ENCODE measurements at regions not wholly inside any gene's neighbourhood (a gene's known extent, or its start where the extent isn't known, plus 50 kb on each side); places are given as distances from the start of the nearest gene placed in this dataset.
"Not testable (repeated sequence)": the region's sequence is repeated elsewhere in the genome, so short reads cannot be mapped to it uniquely, and the experiment has no call there.

- H3K27me3 Mint-ChIP-seq; H3K9me3 Mint-ChIP-seq; H3K4me1 Mint-ChIP-seq (ENCODE audit: low read depth); CTCF ChIA-PET; H3K36me3 Mint-ChIP-seq; H3K27ac Mint-ChIP-seq; intact Hi-C loops (cut with micrococcal nuclease); DNase-seq; POLR2A ChIA-PET; H3K4me3 Mint-ChIP-seq: not testable (repeated sequence)
Measured at GRCh38 chr6:150500568-150500967, 99.1 kb upstream of the PLEKHG1 start.

GRCh38 chr6:150503041-150503440, 96.6 kb upstream of the PLEKHG1 start:
- Mint-ChIP-seq H3K36me3 (no peaks in the 10 kb centered on the region), H3K9me3 (no peaks in the 10 kb centered on the region), H3K4me3 (no peak overlapping the region), H3K4me1 (ENCODE audit: low read depth) (no peaks in the 10 kb centered on the region), H3K27ac (no peak overlapping the region), H3K27me3 (peaks cover 2% of the 10 kb centered on the region)
- ChIA-PET POLR2A (no interaction called here), CTCF (no interaction called here)
- no peak for DNase-seq
- intact Hi-C loops (cut with micrococcal nuclease), result no loop called here

GRCh38 chr6:150503586-150504339, 95.9 kb upstream of the PLEKHG1 start:
- POLR2A ChIA-PET, result no interaction called here
- no peaks in the 10 kb centered on the region for H3K36me3 Mint-ChIP-seq
- H3K27ac Mint-ChIP-seq, result no peak overlapping the region
- intact Hi-C loops (cut with micrococcal nuclease), result no loop called here
- no peaks in the 10 kb centered on the region for H3K9me3 Mint-ChIP-seq
- CTCF ChIA-PET, result no interaction called here
- peaks cover 2% of the 10 kb centered on the region for H3K27me3 Mint-ChIP-seq
- H3K4me1 Mint-ChIP-seq (ENCODE audit: low read depth), result no peaks in the 10 kb centered on the region
- DNase-seq, result no peak
- H3K4me3 Mint-ChIP-seq, result no peak overlapping the region

DNA sequence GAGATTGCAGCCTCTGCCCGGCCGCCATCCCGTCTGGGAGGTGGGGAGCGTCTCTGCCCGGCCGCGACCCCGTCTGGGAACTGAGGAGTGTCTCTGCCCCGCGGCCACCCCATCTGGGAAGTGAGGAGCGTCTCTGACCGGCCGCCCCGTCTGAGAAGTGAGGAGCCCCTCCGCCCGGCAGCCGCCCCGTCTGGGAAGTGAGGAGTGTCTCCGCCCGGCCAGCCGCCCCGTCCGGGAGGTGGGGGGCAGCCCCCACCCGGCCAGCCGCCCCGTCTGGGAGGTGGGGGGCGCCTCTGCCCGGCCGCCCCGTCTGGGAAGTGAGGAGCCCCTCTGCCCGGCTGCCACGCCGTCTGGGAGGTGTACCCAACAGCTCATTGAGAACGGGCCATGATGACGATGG, 92.3 kb upstream of the PLEKHG1 start:
- POLR2A ChIA-PET; intact Hi-C loops (cut with micrococcal nuclease); H3K9me3 Mint-ChIP-seq; H3K27me3 Mint-ChIP-seq; H3K27ac Mint-ChIP-seq; H3K36me3 Mint-ChIP-seq; CTCF ChIA-PET; H3K4me1 Mint-ChIP-seq (ENCODE audit: low read depth); DNase-seq; H3K4me3 Mint-ChIP-seq: not testable (repeated sequence)

DNA sequence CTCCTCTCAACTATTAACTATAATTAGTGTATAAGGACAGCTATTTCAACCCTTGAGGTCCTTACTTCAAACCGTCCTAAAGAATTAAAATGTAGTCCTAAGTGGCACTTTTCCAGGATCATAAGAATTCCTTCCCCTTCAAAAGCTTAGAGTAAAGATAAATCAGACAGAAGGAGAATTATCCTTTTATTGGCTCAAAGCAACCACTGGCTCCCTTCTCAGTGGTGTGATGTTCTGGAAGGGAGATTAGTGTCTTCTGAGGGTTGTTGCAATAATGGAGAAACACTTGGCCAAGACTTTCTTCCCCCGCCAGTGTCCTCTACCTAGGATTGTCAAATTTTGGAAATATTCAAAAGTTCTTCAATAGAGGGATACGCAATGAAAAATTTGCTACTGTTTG, 89.1 kb upstream of the PLEKHG1 start:
- Mint-ChIP-seq H3K4me3 (no peak overlapping the region), H3K27ac (no peak overlapping the region), H3K4me1 (ENCODE audit: low read depth) (no peaks in the 10 kb centered on the region), H3K9me3 (no peaks in the 10 kb centered on the region), H3K36me3 (no peaks in the 10 kb centered on the region), H3K27me3 (peaks cover 3% of the 10 kb centered on the region)
- POLR2A ChIA-PET, result no interaction called here
- DNase-seq, result no peak
- CTCF ChIA-PET, result no interaction called here
- intact Hi-C loops (cut with micrococcal nuclease), result no loop called here

DNA sequence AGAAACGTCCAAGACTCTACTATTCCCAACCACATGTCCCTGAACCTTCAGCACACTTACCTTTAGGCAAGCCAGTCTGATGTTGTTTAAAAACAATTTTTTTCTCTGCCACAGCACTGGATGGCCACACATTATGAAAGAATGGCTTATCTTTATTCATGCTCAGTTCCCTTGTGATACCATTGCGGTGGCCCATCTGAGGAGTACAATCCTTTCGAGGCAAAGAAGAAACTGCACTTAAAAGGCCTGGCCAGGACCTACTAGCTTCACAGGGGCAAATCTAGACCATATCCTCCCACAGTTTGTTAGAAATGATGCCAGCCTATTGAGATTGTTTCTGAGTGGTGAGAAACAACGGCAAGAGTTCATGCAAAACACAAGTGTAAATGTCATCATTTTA, 88.4 kb upstream of the PLEKHG1 start:
- no peaks in the 10 kb centered on the region for H3K9me3 Mint-ChIP-seq
- POLR2A ChIA-PET, result no interaction called here
- CTCF ChIA-PET, result no interaction called here
- H3K36me3 Mint-ChIP-seq, result no peaks in the 10 kb centered on the region
- H3K27ac Mint-ChIP-seq, result no peak overlapping the region
- no peak for DNase-seq
- peaks cover 3% of the 10 kb centered on the region for H3K27me3 Mint-ChIP-seq
- no peak overlapping the region for H3K4me3 Mint-ChIP-seq
- intact Hi-C loops (cut with micrococcal nuclease), result no loop called here
- no peaks in the 10 kb centered on the region for H3K4me1 Mint-ChIP-seq (ENCODE audit: low read depth)

- H3K27me3 Mint-ChIP-seq, result peaks cover 3% of the 10 kb centered on the region
- H3K36me3 Mint-ChIP-seq, result no peaks in the 10 kb centered on the region
- H3K27ac Mint-ChIP-seq, result no peak overlapping the region
- intact Hi-C loops (cut with micrococcal nuclease), result no loop called here
- H3K4me1 Mint-ChIP-seq (ENCODE audit: low read depth), result no peaks in the 10 kb centered on the region
- H3K9me3 Mint-ChIP-seq, result no peaks in the 10 kb centered on the region
- H3K4me3 Mint-ChIP-seq, result no peak overlapping the region
- DNase-seq, result no peak
- ChIA-PET POLR2A (no interaction called here), CTCF (interaction anchor here (1.3 kb wide), 1 partner anchor 97 kb away, joined by 3 read pairs; no protein-coding TSS in a partner anchor)
Measured at GRCh38 chr6:150514806-150515380, 84.8 kb upstream of the PLEKHG1 start.

DNA sequence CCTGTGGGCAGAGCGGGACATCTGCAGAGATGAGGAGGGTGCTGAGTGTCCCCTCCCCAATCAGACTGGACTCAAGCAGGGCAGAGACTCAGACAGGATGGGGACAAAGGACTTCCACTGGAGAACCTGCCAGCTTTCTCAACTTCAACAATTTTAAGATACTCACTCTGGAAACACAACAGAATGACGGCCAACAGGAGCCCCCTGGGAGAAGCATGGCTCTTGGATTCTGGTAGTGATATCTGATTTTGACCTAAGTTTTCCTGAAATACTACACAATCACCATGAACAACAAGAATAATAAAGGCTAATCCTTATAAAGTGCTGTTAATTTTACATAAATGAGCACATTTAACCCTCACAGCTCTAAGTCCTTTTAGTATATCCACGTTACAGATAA, 83.5 kb upstream of the PLEKHG1 start:
- Mint-ChIP-seq H3K27ac (no peak overlapping the region), H3K36me3 (no peaks in the 10 kb centered on the region), H3K4me3 (no peak overlapping the region), H3K4me1 (ENCODE audit: low read depth) (no peaks in the 10 kb centered on the region), H3K27me3 (peaks cover 3% of the 10 kb centered on the region), H3K9me3 (no peaks in the 10 kb centered on the region)
- intact Hi-C loops (cut with micrococcal nuclease), result no loop called here
- CTCF ChIA-PET, result no interaction called here
- no peak for DNase-seq
- POLR2A ChIA-PET, result no interaction called here

- POLR2A ChIA-PET, result no interaction called here
- no peak for DNase-seq
- H3K27me3 Mint-ChIP-seq, result peaks cover 3% of the 10 kb centered on the region
- CTCF ChIA-PET, result interaction anchor here (0.6 kb wide), 1 partner anchor 121 kb away, joined by 3 read pairs; no protein-coding TSS in a partner anchor
- no peaks in the 10 kb centered on the region for H3K4me1 Mint-ChIP-seq (ENCODE audit: low read depth)
- H3K27ac Mint-ChIP-seq, result no peak overlapping the region
- no peaks in the 10 kb centered on the region for H3K36me3 Mint-ChIP-seq
- no peaks in the 10 kb centered on the region for H3K9me3 Mint-ChIP-seq
- no peak overlapping the region for H3K4me3 Mint-ChIP-seq
- intact Hi-C loops (cut with micrococcal nuclease), result no loop called here
Measured at GRCh38 chr6:150517175-150517574, 82.5 kb upstream of the PLEKHG1 start.

- H3K9me3 Mint-ChIP-seq, result no peaks in the 10 kb centered on the region
Measured at GRCh38 chr6:150521482-150521881, 78.2 kb upstream of the PLEKHG1 start.

GRCh38 chr6:150523216-150523615, 76.5 kb upstream of the PLEKHG1 start:
- H3K4me3 Mint-ChIP-seq; H3K36me3 Mint-ChIP-seq; H3K4me1 Mint-ChIP-seq (ENCODE audit: low read depth); H3K27ac Mint-ChIP-seq; intact Hi-C loops (cut with micrococcal nuclease); DNase-seq; H3K27me3 Mint-ChIP-seq; POLR2A ChIA-PET; H3K9me3 Mint-ChIP-seq; CTCF ChIA-PET: not testable (repeated sequence)

More at GRCh38 chr6:150521482-150521881, 78.2 kb upstream of the PLEKHG1 start:
- no peaks in the 10 kb centered on the region for H3K36me3 Mint-ChIP-seq
- DNase-seq, result no peak
- H3K4me3 Mint-ChIP-seq, result no peak overlapping the region
- peaks cover 3% of the 10 kb centered on the region for H3K27me3 Mint-ChIP-seq
- intact Hi-C loops (cut with micrococcal nuclease), result no loop called here
- CTCF ChIA-PET, result no interaction called here
- H3K4me1 Mint-ChIP-seq (ENCODE audit: low read depth), result no peaks in the 10 kb centered on the region
- POLR2A ChIA-PET, result interaction anchor here (0.6 kb wide), 1 partner anchor 196 kb away, joined by 3 read pairs; no protein-coding TSS in a partner anchor
- no peak overlapping the region for H3K27ac Mint-ChIP-seq

- DNase-seq, result no peak
- Mint-ChIP-seq H3K4me1 (ENCODE audit: low read depth) (no peaks in the 10 kb centered on the region), H3K36me3 (no peaks in the 10 kb centered on the region), H3K4me3 (no peak overlapping the region), H3K9me3 (no peaks in the 10 kb centered on the region), H3K27ac (no peak overlapping the region), H3K27me3 (peaks cover 3% of the 10 kb centered on the region)
- ChIA-PET POLR2A (no interaction called here), CTCF (no interaction called here)
- intact Hi-C loops (cut with micrococcal nuclease), result no loop called here
Measured at GRCh38 chr6:150525300-150525699, 74.4 kb upstream of the PLEKHG1 start.

DNA sequence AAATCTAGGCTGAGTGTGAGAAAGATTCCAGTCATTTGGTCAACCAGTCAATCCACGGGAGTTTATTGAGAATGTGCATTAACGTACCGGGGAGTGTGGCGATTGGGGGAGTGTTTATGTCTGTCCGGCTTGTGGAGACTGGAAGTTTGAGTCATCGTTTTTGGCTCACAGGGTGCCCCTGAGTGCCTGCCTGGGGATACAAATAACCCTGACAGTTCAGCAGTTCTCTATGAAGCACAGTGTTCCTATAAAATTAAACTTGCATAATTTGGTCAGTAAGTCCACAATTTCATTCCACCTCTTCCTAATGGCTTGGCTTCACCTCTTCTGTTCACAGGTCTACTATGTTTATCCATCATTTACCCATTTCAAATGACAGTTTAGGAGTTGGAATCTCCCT, 72.6 kb upstream of the PLEKHG1 start:
- H3K27ac Mint-ChIP-seq, result no peak overlapping the region
- H3K36me3 Mint-ChIP-seq, result no peaks in the 10 kb centered on the region
- peaks cover 3% of the 10 kb centered on the region for H3K27me3 Mint-ChIP-seq
- ChIA-PET POLR2A (no interaction called here), CTCF (no interaction called here)
- no peaks in the 10 kb centered on the region for H3K4me1 Mint-ChIP-seq (ENCODE audit: low read depth)
- no peak for DNase-seq
- no peak overlapping the region for H3K4me3 Mint-ChIP-seq
- intact Hi-C loops (cut with micrococcal nuclease), result no loop called here
- no peaks in the 10 kb centered on the region for H3K9me3 Mint-ChIP-seq
